AG09319 (cell line): ENCODE measurements at regions not wholly inside any gene's neighbourhood (a gene's known extent, or its start where the extent isn't known, plus 50 kb on each side); places are given as distances from the start of the nearest gene placed in this dataset.

ENCODE experiments used
- DNase-seq: peaks from one replicate; pipeline ENCODE4 v3.0.0-alpha.2; 2010; ENCODE audit warnings: low read depth; ENCODE audit errors: extremely low read depth
- TF ChIP-seq, protein P1 (sequence below): IDR thresholded peaks from 2 replicates; pipeline ENCODE4 v1.5.1; 2011; ENCODE audit warnings: low read depth, mild to moderate bottlenecking, inconsistent platforms, low read length, moderate library complexity

- TF ChIP-seq, protein P1, sequence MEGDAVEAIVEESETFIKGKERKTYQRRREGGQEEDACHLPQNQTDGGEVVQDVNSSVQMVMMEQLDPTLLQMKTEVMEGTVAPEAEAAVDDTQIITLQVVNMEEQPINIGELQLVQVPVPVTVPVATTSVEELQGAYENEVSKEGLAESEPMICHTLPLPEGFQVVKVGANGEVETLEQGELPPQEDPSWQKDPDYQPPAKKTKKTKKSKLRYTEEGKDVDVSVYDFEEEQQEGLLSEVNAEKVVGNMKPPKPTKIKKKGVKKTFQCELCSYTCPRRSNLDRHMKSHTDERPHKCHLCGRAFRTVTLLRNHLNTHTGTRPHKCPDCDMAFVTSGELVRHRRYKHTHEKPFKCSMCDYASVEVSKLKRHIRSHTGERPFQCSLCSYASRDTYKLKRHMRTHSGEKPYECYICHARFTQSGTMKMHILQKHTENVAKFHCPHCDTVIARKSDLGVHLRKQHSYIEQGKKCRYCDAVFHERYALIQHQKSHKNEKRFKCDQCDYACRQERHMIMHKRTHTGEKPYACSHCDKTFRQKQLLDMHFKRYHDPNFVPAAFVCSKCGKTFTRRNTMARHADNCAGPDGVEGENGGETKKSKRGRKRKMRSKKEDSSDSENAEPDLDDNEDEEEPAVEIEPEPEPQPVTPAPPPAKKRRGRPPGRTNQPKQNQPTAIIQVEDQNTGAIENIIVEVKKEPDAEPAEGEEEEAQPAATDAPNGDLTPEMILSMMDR, result no peak
- DNase-seq, result no peak
Measured at GRCh38 chr6:114989279-114989964, 646.6 kb upstream of the HS3ST5 start.

DNA sequence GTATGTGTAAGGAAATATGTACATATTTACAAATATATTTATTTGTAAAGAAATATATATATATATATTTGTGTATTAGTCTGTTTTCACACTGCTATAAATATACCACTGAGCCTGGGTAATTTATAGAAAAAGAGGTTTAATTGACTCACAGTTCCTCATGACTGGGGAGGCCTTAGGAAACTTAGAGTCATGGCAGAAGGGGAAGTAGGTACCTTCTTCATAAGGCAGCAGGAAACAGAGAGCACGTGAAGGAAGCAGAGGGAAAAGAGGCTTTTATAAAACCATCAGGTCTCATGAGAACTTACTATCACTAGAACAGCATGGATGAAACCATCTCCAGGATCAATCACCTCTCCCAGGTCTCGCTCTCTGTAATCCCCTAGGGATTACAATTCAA lies 644.5 kb upstream of the HS3ST5 start:
- TF ChIP-seq, protein P1, result no peak
- no peak for DNase-seq

- TF ChIP-seq, protein P1, result no peak
- DNase-seq, result no peak
Measured at GRCh38 chr6:114955363-114955762, 612.5 kb upstream of the HS3ST5 start.

GRCh38 chr6:114952229-114952628 lies 609.4 kb upstream of the HS3ST5 start:
- DNase-seq, result no peak
- TF ChIP-seq, protein P1, result no peak

GRCh38 chr6:114945392-114945791 lies 602.6 kb upstream of the HS3ST5 start:
- TF ChIP-seq, protein P1, result no peak
- no peak for DNase-seq

- no peak for DNase-seq
- TF ChIP-seq, protein P1, result no peak
Measured at GRCh38 chr6:114941078-114941477, 598.3 kb upstream of the HS3ST5 start.

- DNase-seq, result no peak
- TF ChIP-seq, protein P1, result no peak
Measured at GRCh38 chr6:114940181-114940580, 597.4 kb upstream of the HS3ST5 start.
